B cell (primary cell): ENCODE measurements at regions not wholly inside any gene's neighbourhood (a gene's known extent, or its start where the extent isn't known, plus 50 kb on each side); places are given as distances from the start of the nearest gene placed in this dataset.

ENCODE experiments used
- ATAC-seq: fragments of 200-7000 bp; cut with Tn5 transposase; one replicate; pipeline ENCODE4 v1.10.0; 2021; ENCODE audit warnings: low read depth, mild to moderate bottlenecking, moderate number of reproducible peaks, moderate library complexity
- CTCF ChIA-PET: fragments of 350-600 bp; sonication (Branson Sonifier 250); formaldehyde crosslinking; loops from one replicate; lab custom pipeline; 2021; ENCODE audit warnings: antibody characterized with exemption, inconsistent platforms; lab: Charles Lee
- POLR2A ChIA-PET: fragments of 350-600 bp; sonication (Branson Sonifier 250); formaldehyde crosslinking; loops from one replicate; lab custom pipeline; 2021; ENCODE audit warnings: antibody characterized with exemption; lab: Charles Lee
- DNase-seq: peaks from one replicate; pipeline ENCODE4 v3.0.0; 2013
- H2AFZ ChIP-seq: 2 replicates; pipeline ENCODE4 v1.6.1; 2012; ENCODE audit warnings: mild to moderate bottlenecking, low read depth, low read length; ENCODE audit not compliant: insufficient read depth, poor library complexity, severe bottlenecking
- H3K27ac ChIP-seq, 2 donors: 1 replicate in 1 of 2; 2 replicates in 1 of 2; pipeline ENCODE4 v1.5.1; 2012 to 2013; ENCODE audit warnings: low read length in 2 of 2, mild to moderate bottlenecking in 2 of 2, moderate library complexity in 1 of 2
- H3K27me3 ChIP-seq, 4 experiments: fragments of 200-600 bp in 1 of 4; sonication (generic) in 1 of 4; replicated peaks in 1 of 4; 1 replicate in 2 of 4; 2 replicates in 2 of 4; pipeline versions ENCODE4 v1.6.1 to v1.7.0; 2013 to 2016; ENCODE audit warnings: low read length in 3 of 4, mild to moderate bottlenecking in 2 of 4, mixed read lengths in 1 of 4, moderate library complexity in 1 of 4; ENCODE audit not compliant: insufficient read depth in 4 of 4, control insufficient read depth in 3 of 4; ENCODE audit errors: control extremely low read depth in 1 of 4
- H3K36me3 ChIP-seq, 2 experiments: replicated peaks in 1 of 2; 1 replicate in 1 of 2; 2 replicates in 1 of 2; pipeline versions ENCODE4 v1.6.1 to v1.7.1; 2013; ENCODE audit warnings: low read length in 1 of 2; ENCODE audit not compliant: insufficient read depth in 2 of 2, control insufficient read depth in 1 of 2; ENCODE audit errors: control extremely low read depth in 1 of 2, extremely low read depth in 1 of 2
- H3K4me1 ChIP-seq, 2 donors: fragments of 200-600 bp in 1 of 2; sonication (generic) in 1 of 2; 1 replicate in 1 of 2; 2 replicates in 1 of 2; pipeline versions ENCODE4 v1.5.1 to v1.6.1; 2013 to 2017; ENCODE audit warnings: low read length in 2 of 2; ENCODE audit not compliant: control insufficient read depth in 2 of 2, insufficient read depth in 2 of 2
- H3K4me2 ChIP-seq: replicated peaks from 2 replicates; pipeline ENCODE3; 2012; ENCODE audit warnings: mild to moderate bottlenecking, low read depth, low read length; ENCODE audit not compliant: poor library complexity, severe bottlenecking
- H3K4me3 ChIP-seq, 5 experiments: fragments of 200-600 bp in 1 of 5; sonication (generic) in 1 of 5; 1 replicate in 3 of 5; 2 replicates in 2 of 5; pipeline versions ENCODE4 v1.5.1 to v1.7.0; 2011 to 2016; ENCODE audit warnings: low read length in 4 of 5, mild to moderate bottlenecking in 4 of 5, low read depth in 2 of 5, control low read depth in 1 of 5, moderate library complexity in 1 of 5; ENCODE audit not compliant: insufficient read depth in 1 of 5; ENCODE audit errors: control extremely low read depth in 1 of 5, extremely low read depth in 1 of 5
- H3K79me2 ChIP-seq: fragments of 200-600 bp; sonication (generic); one replicate; pipeline ENCODE4 v1.6.0; 2016; ENCODE audit warnings: low read length; ENCODE audit not compliant: control insufficient read depth, insufficient read depth
- H3K9ac ChIP-seq: fragments of 200-600 bp; sonication (generic); 2 replicates; pipeline ENCODE4 v1.6.1; 2017; ENCODE audit warnings: mild to moderate bottlenecking, low read length, moderate library complexity
- H3K9me3 ChIP-seq, 3 donors: one replicate each; pipeline versions ENCODE4 v1.6.1 to v1.7.1; 2013; ENCODE audit warnings: low read length in 2 of 3; ENCODE audit not compliant: control insufficient read depth in 2 of 3, insufficient read depth in 1 of 3; ENCODE audit errors: control extremely low read depth in 1 of 3
- H4K20me1 ChIP-seq: 2 replicates; pipeline ENCODE4 v1.6.0; 2012; ENCODE audit warnings: mild to moderate bottlenecking, low read length; ENCODE audit not compliant: insufficient read depth, control insufficient read depth, poor library complexity, severe bottlenecking
- H3K27ac Mint-ChIP-seq: one replicate; pipeline ENCODE4 v1.8.0; 2021; ENCODE audit warnings: mixed read lengths
- H3K27me3 Mint-ChIP-seq: one replicate; pipeline ENCODE4 v1.8.0; 2021; ENCODE audit warnings: mixed read lengths
- H3K4me1 Mint-ChIP-seq: one replicate; pipeline ENCODE4 v1.8.0; 2021; ENCODE audit warnings: mixed read lengths
- H3K4me3 Mint-ChIP-seq: one replicate; pipeline ENCODE4 v1.8.0; 2021; ENCODE audit warnings: mixed read lengths
- H3K9me3 Mint-ChIP-seq: one replicate; pipeline ENCODE4 v1.8.0; 2022; ENCODE audit warnings: mixed read lengths; ENCODE audit not compliant: insufficient read depth
- EZH2 ChIP-seq: IDR thresholded peaks from 2 replicates; pipeline ENCODE4 v1.6.1; 2012; ENCODE audit warnings: borderline replicate concordance, low read depth, mild to moderate bottlenecking, moderate library complexity, low read length; ENCODE audit not compliant: insufficient read depth, poor library complexity, severe bottlenecking
- WGBS: methylation state at CpG from one replicate; pipeline ENCODE4 v1.1.5; 2013; ENCODE audit warnings: missing lambda C conversion rate; ENCODE audit not compliant: insufficient coverage; 5-methylcytosine and 5-hydroxymethylcytosine counted together
- intact Hi-C: fragments of 100-400 bp; cut with micrococcal nuclease; formaldehyde crosslinking; loops from one replicate; pipeline ENCODE4 v1.10.0; 2022
- TF ChIP-seq, protein P1 (sequence below): fragments of 200-600 bp; IDR thresholded peaks from one replicate; pipeline ENCODE4 v1.8.0; 2022; ENCODE audit warnings: antibody characterized with exemption, mild to moderate bottlenecking

DNA sequence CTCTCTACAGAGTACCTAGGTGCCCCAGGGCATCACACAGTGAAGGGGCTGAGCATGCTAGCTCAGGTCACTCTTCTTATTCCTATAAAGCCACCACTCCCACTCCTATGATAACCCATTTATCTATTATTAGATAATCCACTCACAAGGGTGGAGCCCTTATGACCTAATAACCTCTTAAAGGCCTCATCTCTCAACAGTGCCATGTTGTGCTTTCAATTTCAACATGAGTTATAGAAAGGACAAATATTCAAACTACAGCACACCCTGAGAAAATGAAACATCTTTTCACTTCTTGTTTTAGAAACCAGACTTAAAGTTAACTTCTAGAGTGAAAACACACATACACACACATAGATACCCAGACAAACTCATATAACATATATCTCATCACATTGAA lies 1494.9 kb upstream of the MIR17HG start:
- no peak overlapping the region for H3K9ac ChIP-seq
- H3K4me3 Mint-ChIP-seq: no peak overlapping the region
- ATAC-seq: no peak

DNA sequence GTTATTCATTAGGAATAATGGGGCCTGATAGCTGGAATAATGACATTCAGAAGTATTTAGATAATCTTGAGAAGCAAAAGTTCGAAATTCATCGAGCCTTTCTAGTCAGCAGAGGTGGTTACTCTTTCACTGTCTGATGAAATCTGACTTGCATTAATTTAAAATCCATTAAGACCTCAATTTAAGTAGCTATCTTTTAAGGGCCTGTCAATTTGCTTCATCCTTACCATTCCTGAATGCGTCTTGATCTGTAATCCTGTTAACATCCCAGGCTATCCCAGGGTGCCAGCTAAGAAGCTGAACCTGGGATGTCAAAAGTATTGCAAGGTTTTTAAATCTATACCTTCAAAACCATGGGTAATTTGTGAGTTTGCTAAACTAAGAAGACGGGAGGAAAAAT lies 1491.0 kb upstream of the MIR17HG start:
- no peaks in the 10 kb centered on the region for H3K27me3 Mint-ChIP-seq
- Histone ChIP-seq H3K9me3 (peaks cover 0 to 3% (median 0%) of the 10 kb centered on the region in 3 donors), H3K4me2 (no peak overlapping the region), H2AFZ (no peak overlapping the region), H3K27ac (no peak overlapping the region), H3K4me3 (no peak overlapping the region), H3K36me3 (no peaks in the 10 kb centered on the region), H3K79me2 (no peaks in the 10 kb centered on the region), H4K20me1 (no peaks in the 10 kb centered on the region), H3K4me1 (no peaks in the 10 kb centered on the region), H3K27me3 (no peaks in the 10 kb centered on the region), H3K9ac (no peak overlapping the region)
- H3K4me3 Mint-ChIP-seq: no peak overlapping the region
- WGBS: no CpG with 5 or more reads among the region's 4 CpGs
- no peaks in the 10 kb centered on the region for H3K4me1 Mint-ChIP-seq
- TF ChIP-seq, protein P1, sequence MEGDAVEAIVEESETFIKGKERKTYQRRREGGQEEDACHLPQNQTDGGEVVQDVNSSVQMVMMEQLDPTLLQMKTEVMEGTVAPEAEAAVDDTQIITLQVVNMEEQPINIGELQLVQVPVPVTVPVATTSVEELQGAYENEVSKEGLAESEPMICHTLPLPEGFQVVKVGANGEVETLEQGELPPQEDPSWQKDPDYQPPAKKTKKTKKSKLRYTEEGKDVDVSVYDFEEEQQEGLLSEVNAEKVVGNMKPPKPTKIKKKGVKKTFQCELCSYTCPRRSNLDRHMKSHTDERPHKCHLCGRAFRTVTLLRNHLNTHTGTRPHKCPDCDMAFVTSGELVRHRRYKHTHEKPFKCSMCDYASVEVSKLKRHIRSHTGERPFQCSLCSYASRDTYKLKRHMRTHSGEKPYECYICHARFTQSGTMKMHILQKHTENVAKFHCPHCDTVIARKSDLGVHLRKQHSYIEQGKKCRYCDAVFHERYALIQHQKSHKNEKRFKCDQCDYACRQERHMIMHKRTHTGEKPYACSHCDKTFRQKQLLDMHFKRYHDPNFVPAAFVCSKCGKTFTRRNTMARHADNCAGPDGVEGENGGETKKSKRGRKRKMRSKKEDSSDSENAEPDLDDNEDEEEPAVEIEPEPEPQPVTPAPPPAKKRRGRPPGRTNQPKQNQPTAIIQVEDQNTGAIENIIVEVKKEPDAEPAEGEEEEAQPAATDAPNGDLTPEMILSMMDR: no peak
- no peak for TF ChIP-seq EZH2
- H3K27ac Mint-ChIP-seq: no peak overlapping the region
- H3K9me3 Mint-ChIP-seq: peaks cover 5% of the 10 kb centered on the region
- DNase-seq: no peak
- intact Hi-C loops: no loop called here
- ATAC-seq: no peak
- POLR2A ChIA-PET: no interaction called here
- CTCF ChIA-PET: no interaction called here

More for the DNA sequence above, 1494.9 kb upstream of the MIR17HG start:
- no peaks in the 10 kb centered on the region for H3K27me3 Mint-ChIP-seq
- H2AFZ ChIP-seq: no peak overlapping the region
- no peak for DNase-seq
- no peaks in the 10 kb centered on the region for H3K36me3 ChIP-seq
- H3K4me3 ChIP-seq: no peak overlapping the region
- no peaks in the 10 kb centered on the region for H3K9me3 Mint-ChIP-seq
- intact Hi-C loops: no loop called here
- no peaks in the 10 kb centered on the region for H3K27me3 ChIP-seq
- H4K20me1 ChIP-seq: no peaks in the 10 kb centered on the region
- TF ChIP-seq, protein P1: no peak
- no peak for TF ChIP-seq EZH2
- no peak overlapping the region for H3K27ac Mint-ChIP-seq
- H3K4me1 Mint-ChIP-seq: no peaks in the 10 kb centered on the region
- no peak overlapping the region for H3K27ac ChIP-seq
- H3K9me3 ChIP-seq: peaks cover 0 to 1% (median 0%) of the 10 kb centered on the region in 3 donors
- H3K4me2 ChIP-seq: no peak overlapping the region
- ChIA-PET POLR2A (no interaction called here), CTCF (no interaction called here)
- H3K4me1 ChIP-seq: no peaks in the 10 kb centered on the region
- no peaks in the 10 kb centered on the region for H3K79me2 ChIP-seq
